H9 (cell line): ENCODE measurements at regions not wholly inside any gene's neighbourhood (a gene's known extent, or its start where the extent isn't known, plus 50 kb on each side); places are given as distances from the start of the nearest gene placed in this dataset.
A peak's percentile ranks its signal among the peaks of the same experiment; 100 is the strongest.

Source experiments
- DNase-seq: peaks from one replicate; pipeline ENCODE4 v3.0.0-alpha.2; 2017
- H2AFZ ChIP-seq: one replicate; pipeline ENCODE4 v1.6.1; 2013; ENCODE audit warnings: mild to moderate bottlenecking, low read length, control low read depth, moderate library complexity
- H2AK5ac ChIP-seq: 2 replicates; pipeline ENCODE4 v1.6.1; 2013; ENCODE audit warnings: low read length, control low read depth, mixed read lengths; ENCODE audit not compliant: insufficient read length
- H2BK120ac ChIP-seq: one replicate; pipeline ENCODE4 v1.6.1; 2013; ENCODE audit warnings: low read depth, mild to moderate bottlenecking, low read length, control low read depth, inconsistent platforms; ENCODE audit not compliant: poor library complexity, severe bottlenecking
- H2BK12ac ChIP-seq: 2 replicates; pipeline ENCODE4 v1.6.1; 2013; ENCODE audit warnings: low read length, control low read depth, mixed read lengths, low read depth; ENCODE audit not compliant: insufficient read length
- H2BK15ac ChIP-seq: 2 replicates; pipeline ENCODE4 v1.6.1; 2013; ENCODE audit warnings: low read depth, low read length, control low read depth
- H2BK20ac ChIP-seq: one replicate; pipeline ENCODE4 v1.6.1; 2013; ENCODE audit warnings: low read depth, mild to moderate bottlenecking, low read length, control low read depth, inconsistent platforms; ENCODE audit not compliant: poor library complexity, severe bottlenecking
- H2BK5ac ChIP-seq: 2 replicates; pipeline ENCODE4 v1.6.1; 2013; ENCODE audit warnings: low read length, control low read depth, mixed read lengths; ENCODE audit not compliant: insufficient read length
- H3K14ac ChIP-seq: 2 replicates; pipeline ENCODE4 v1.6.1; 2013; ENCODE audit warnings: low read length, control low read depth; ENCODE audit not compliant: insufficient read depth
- H3K18ac ChIP-seq: 2 replicates; pipeline ENCODE4 v1.6.1; 2013; ENCODE audit warnings: low read depth, mild to moderate bottlenecking, mixed read lengths, low read length, control low read depth; ENCODE audit not compliant: insufficient read length
- H3K23ac ChIP-seq: 2 replicates; pipeline ENCODE4 v1.6.1; 2013; ENCODE audit warnings: low read length, control low read depth, mixed read lengths, low read depth; ENCODE audit not compliant: insufficient read length
- H3K23me2 ChIP-seq: 2 replicates; pipeline ENCODE4 v1.6.1; 2013; ENCODE audit warnings: low read depth, mild to moderate bottlenecking, mixed read lengths, low read length, control low read depth; ENCODE audit not compliant: insufficient read length, poor library complexity, severe bottlenecking
- H3K27ac ChIP-seq: 2 replicates; pipeline ENCODE4 v1.5.1; 2013; ENCODE audit warnings: low read length, control low read depth, mixed read lengths, low read depth; ENCODE audit not compliant: insufficient read length
- H3K27me3 ChIP-seq: 2 replicates; pipeline ENCODE4 v1.6.1; 2013; ENCODE audit warnings: low read length, control low read depth, inconsistent platforms; ENCODE audit not compliant: insufficient read depth
- H3K4ac ChIP-seq: 2 replicates; pipeline ENCODE4 v1.6.1; 2013; ENCODE audit warnings: low read depth, mild to moderate bottlenecking, control low read depth, inconsistent platforms, low read length, moderate library complexity
- H3K4me1 ChIP-seq: 2 replicates; pipeline ENCODE4 v1.6.1; 2013; ENCODE audit warnings: low read length, control low read depth, inconsistent platforms; ENCODE audit not compliant: insufficient read depth
- H3K4me2 ChIP-seq: 2 replicates; pipeline ENCODE4 v1.6.1; 2013; ENCODE audit warnings: low read length, control low read depth, mixed read lengths; ENCODE audit not compliant: insufficient read length, insufficient read depth
- H3K56ac ChIP-seq: 2 replicates; pipeline ENCODE4 v1.6.1; 2013; ENCODE audit warnings: low read depth, mild to moderate bottlenecking, mixed read lengths, low read length, control low read depth; ENCODE audit not compliant: insufficient read length
- H3K79me1 ChIP-seq: 2 replicates; pipeline ENCODE4 v1.6.1; 2013; ENCODE audit warnings: low read depth, mild to moderate bottlenecking, moderate library complexity, low read length, control low read depth, inconsistent platforms; ENCODE audit not compliant: insufficient read depth, poor library complexity, severe bottlenecking
- H3K79me2 ChIP-seq: 2 replicates; pipeline ENCODE4 v1.6.1; 2013; ENCODE audit warnings: low read length, control low read depth, inconsistent platforms; ENCODE audit not compliant: insufficient read depth
- H3K9ac ChIP-seq: 2 replicates; pipeline ENCODE4 v1.6.1; 2013; ENCODE audit warnings: low read length, control low read depth, mixed read lengths; ENCODE audit not compliant: insufficient read length; ENCODE audit errors: extremely low read depth
- H3K9me3 ChIP-seq: one replicate; pipeline ENCODE4 v1.6.1; 2013; ENCODE audit warnings: low read depth, low read length, inconsistent platforms; ENCODE audit not compliant: control insufficient read depth
- H3T11ph ChIP-seq: one replicate; pipeline ENCODE4 v1.6.1; 2013; ENCODE audit warnings: mild to moderate bottlenecking, low read length, control low read depth, inconsistent platforms
- H4K20me1 ChIP-seq: one replicate; pipeline ENCODE4 v1.6.1; 2013; ENCODE audit not compliant: control insufficient read depth, insufficient read length, insufficient read depth
- H4K5ac ChIP-seq: 2 replicates; pipeline ENCODE4 v1.6.1; 2013; ENCODE audit warnings: low read depth, mild to moderate bottlenecking, mixed read lengths, low read length, control low read depth; ENCODE audit not compliant: insufficient read length
- H4K8ac ChIP-seq: replicated peaks from 2 replicates; pipeline ENCODE4 v1.6.1; 2013; ENCODE audit warnings: low read length, control low read depth, mixed read lengths, low read depth; ENCODE audit not compliant: insufficient read length
- H4K91ac ChIP-seq: 2 replicates; pipeline ENCODE4 v1.6.1; 2013; ENCODE audit warnings: low read depth, mild to moderate bottlenecking, moderate library complexity, mixed read lengths, low read length, control low read depth; ENCODE audit not compliant: insufficient read length
- H3K27ac Mint-ChIP-seq, 3 experiments: 2 replicates in 2 of 3; 3 replicates in 1 of 3; pipeline ENCODE4 v1.8.0; 2020 to 2021; ENCODE audit warnings: mixed read lengths in 3 of 3, mild to moderate bottlenecking in 1 of 3, moderate library complexity in 1 of 3
- H3K27me3 Mint-ChIP-seq: 2 replicates; pipeline ENCODE4 v1.8.0; 2021; ENCODE audit warnings: low read depth, mild to moderate bottlenecking, moderate library complexity, mixed read lengths
- H3K36me3 Mint-ChIP-seq, 3 experiments: 2 replicates in 2 of 3; 3 replicates in 1 of 3; pipeline ENCODE4 v1.8.0; 2020 to 2021; ENCODE audit warnings: low read depth in 3 of 3, mixed read lengths in 3 of 3; ENCODE audit not compliant: insufficient read depth in 1 of 3
- H3K4me1 Mint-ChIP-seq, 2 experiments: 2 replicates each; pipeline ENCODE4 v1.8.0; 2020; ENCODE audit warnings: mixed read lengths in 2 of 2
- H3K4me3 Mint-ChIP-seq, 2 experiments: 2 replicates in 1 of 2; 3 replicates in 1 of 2; pipeline ENCODE4 v1.8.0; 2020 to 2021; ENCODE audit warnings: mild to moderate bottlenecking in 2 of 2, mixed read lengths in 2 of 2, moderate library complexity in 1 of 2
- H3K9me3 Mint-ChIP-seq, 2 experiments: 2 replicates in 1 of 2; 3 replicates in 1 of 2; pipeline ENCODE4 v1.8.0; 2020; ENCODE audit warnings: mild to moderate bottlenecking in 2 of 2, mixed read lengths in 2 of 2, moderate library complexity in 1 of 2
- CTCF ChIP-seq: fragments of 200-600 bp; sonication (generic); conservative IDR thresholded peaks from 3 replicates; pipeline ENCODE4 v1.8.0; 2021; ENCODE audit warnings: antibody characterized with exemption, mild to moderate bottlenecking
- WGBS: extraction: QIAGEN DNeasy Blood & Tissue Kit; methylation state at CpG from one replicate; pipeline ENCODE4 v1.1.7; 2013; ENCODE audit warnings: missing lambda C conversion rate, low lambda C conversion rate, mixed read lengths; ENCODE audit not compliant: insufficient read length; ENCODE audit errors: extremely low coverage; 5-methylcytosine and 5-hydroxymethylcytosine counted together

DNA sequence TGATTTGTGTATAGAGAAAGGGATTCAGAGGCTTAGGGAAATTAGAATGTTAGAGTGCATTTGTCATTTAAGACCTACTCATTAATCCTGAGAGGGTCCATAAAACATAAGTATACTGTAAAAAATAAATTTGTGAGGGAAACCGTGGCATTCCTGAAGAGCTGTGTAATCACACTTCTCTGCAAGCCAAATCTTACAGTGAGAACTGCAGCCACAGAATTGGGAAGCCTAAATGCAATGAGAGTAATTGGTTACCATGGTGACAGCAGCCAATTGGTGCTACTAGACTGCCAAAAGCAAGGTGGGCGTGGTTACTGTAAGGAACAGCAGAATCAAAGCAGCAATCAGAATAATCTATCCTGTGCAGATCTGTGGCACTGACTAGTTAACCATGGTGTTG is 345.2 kb upstream of the GRID2 start:
- Histone ChIP-seq H3K23ac (no peak overlapping the region), H3K14ac (no peak overlapping the region), H2BK120ac (no peak overlapping the region), H3K18ac (no peak overlapping the region), H2BK5ac (no peak overlapping the region), H2AK5ac (no peak overlapping the region), H3K27ac (no peak overlapping the region), H4K20me1 (no peaks in the 10 kb centered on the region), H2BK12ac (no peak overlapping the region), H4K8ac (no peak overlapping the region), H3K4me1 (no peaks in the 10 kb centered on the region), H2BK20ac (no peak overlapping the region), H4K5ac (no peak overlapping the region), H3K56ac (no peak overlapping the region), H4K91ac (no peak overlapping the region), H3K23me2 (no peaks in the 10 kb centered on the region), H2AFZ (no peak overlapping the region), H3K9me3 (no peaks in the 10 kb centered on the region), H3K4me2 (no peak overlapping the region), H2BK15ac (no peak overlapping the region), H3K4ac (no peak overlapping the region), H3K79me2 (no peaks in the 10 kb centered on the region), H3K9ac (no peak overlapping the region), H3K27me3 (no peaks in the 10 kb centered on the region), H3K79me1 (no peaks in the 10 kb centered on the region), H3T11ph (no peak overlapping the region)
- no CpG with 5 or more reads among the region's 2 CpGs for WGBS
- no peak overlapping the region for H3K4me3 Mint-ChIP-seq
- H3K27ac Mint-ChIP-seq, result no peak overlapping the region
- peaks cover 7 to 8% of the 10 kb centered on the region in 2 experiments; a peak in 4 of 5 replicates for H3K9me3 Mint-ChIP-seq
- peak; percentile 34 for DNase-seq
- no peaks in the 10 kb centered on the region for H3K27me3 Mint-ChIP-seq
- no peak for TF ChIP-seq CTCF
- H3K36me3 Mint-ChIP-seq, result peaks cover 0 to 7% (median 0%) of the 10 kb centered on the region in 3 experiments; a peak in 4 of 7 replicates
- peaks cover 13 to 14% of the 10 kb centered on the region in 2 experiments for H3K4me1 Mint-ChIP-seq
